CD4-positive, alpha-beta T cell treated with Interleukin-2 at 100 ng/mL for 4 hours (primary cell): ENCODE measurements at regions not wholly inside any gene's neighbourhood (a gene's known extent, or its start where the extent isn't known, plus 50 kb on each side); places are given as distances from the start of the nearest gene placed in this dataset.
"Not testable (repeated sequence)": the region's sequence is repeated elsewhere in the genome, so short reads cannot be mapped to it uniquely, and the experiment has no call there.

Experiments used
- DNase-seq: peaks from one replicate; pipeline ENCODE4 v3.0.0-alpha.2; 2020; ENCODE audit warnings: low spot score

GRCh38 chr21:10366210-10366609, 155.2 kb upstream of the TPTE start:
- not testable (repeated sequence) for DNase-seq

DNA sequence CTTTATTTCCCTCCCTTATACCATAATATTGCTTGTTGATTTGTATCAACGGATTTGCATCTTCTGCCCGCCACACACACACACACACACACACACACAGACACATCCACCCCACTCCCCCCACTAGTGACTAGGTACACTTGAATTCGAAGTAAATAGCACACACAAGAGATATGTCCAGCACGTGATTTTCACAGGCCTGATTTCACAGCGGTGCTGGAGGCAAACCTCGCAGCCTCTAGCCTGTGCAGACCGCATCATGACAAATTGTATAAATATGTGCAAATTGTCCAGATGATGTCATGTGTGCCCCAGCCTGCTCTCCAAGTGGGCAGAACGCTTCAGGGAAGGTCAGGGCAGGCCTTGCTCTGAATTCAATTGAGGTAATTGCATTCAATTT, 153.8 kb upstream of the TPTE start:
- not testable (repeated sequence) for DNase-seq

DNA sequence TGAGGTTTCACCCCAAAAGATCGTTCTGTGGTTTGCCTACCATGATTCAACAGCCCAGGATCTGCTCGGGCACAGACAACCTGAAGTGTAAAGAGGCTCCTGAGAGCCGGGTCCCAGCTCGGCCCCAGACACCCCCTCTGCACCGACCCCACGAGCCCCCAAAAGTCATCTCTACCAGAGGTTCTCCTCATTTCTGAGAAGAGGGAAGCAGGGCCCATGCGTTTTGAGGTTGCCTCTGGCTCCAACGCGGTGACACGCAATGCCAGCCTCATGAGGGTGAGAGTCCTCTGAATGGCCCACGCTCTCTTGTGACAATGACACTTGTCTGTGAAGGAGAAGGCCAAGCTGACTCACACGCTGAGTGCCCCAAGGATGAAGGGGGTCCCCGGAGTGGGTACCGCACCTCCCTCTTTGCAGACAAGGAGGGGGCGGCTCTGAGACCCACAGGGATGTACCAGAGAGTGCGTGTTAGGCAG, 153.0 kb upstream of the TPTE start:
- DNase-seq: not testable (repeated sequence)

DNA sequence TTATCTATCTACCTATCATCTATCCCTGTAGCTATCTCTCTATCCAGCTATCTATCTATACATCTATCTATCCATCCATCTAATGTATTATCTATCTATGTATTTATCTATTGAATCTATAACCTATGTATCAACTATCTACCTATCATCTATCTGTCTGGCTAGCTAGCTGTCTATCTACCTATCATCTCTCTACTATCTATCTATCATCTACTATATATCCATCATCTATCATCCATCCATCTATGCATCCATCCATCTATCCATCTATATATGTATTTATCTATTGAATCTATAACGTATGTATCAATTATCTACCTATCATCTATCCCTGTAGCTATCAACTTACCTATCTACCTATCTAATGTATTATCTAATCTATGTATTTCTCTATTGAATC, 152.1 kb upstream of the TPTE start:
- not testable (repeated sequence) for DNase-seq

DNA sequence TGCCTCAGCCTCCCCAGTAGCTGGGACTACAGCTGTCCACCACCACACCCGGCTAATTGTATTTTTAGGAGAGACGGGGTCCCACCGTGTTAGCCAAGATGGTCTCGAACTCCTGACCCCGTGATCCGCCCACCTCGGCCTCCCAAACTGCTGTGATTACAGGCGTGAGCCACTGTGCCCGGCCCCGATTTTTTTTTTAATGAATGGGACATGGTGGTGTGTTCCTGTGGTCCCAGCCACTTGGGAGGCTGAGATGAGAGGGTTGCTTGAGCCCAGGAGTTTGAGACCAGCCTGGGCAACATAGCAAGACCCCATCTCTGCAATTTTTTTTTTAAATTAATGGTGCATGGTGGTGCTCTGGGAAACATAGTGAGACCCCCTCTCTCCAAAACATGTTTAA, 143.6 kb upstream of the TPTE start:
- DNase-seq: not testable (repeated sequence)

DNA sequence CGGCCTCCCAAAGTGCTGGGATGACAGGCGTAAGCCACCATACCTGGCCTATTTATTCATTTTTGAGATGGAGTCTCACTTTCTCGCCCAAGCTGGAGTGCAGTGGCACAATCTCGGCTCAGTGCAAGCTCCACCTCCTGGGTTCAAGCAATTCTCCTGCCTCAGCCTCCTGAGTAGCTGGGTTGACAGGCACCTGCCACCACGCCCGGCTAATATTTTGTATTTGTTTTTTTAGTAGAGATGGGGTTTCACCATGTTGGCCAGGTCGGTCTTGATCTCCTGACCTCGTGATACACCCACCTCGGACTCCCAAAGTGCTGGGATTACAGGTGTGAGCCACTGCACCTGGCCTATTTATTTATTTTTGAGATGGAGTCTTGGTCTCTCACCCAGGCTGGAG, 141.6 kb upstream of the TPTE start:
- not testable (repeated sequence) for DNase-seq

GRCh38 chr21:10381687-10382060, 139.7 kb upstream of the TPTE start:
- not testable (repeated sequence) for DNase-seq

DNA sequence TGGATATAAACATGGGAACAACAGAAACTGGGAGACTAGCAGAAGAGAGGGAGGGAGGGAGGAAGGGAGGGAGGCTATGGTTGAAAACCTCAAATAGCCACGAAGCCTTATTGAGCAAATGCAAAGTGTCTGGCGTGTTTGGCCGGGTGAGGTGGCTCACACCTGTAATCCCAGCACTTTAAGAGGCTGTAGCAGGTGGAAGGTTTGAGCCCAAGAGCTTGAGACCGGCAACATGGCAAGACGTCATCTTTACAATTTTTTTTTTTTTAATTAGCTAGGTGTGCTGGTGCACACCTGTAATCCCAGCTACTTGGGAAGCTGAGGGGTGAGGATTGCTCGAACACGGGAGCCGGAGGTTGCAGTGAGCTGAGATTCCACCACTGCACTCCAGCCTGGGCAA, 139.2 kb upstream of the TPTE start:
- DNase-seq: not testable (repeated sequence)

DNA sequence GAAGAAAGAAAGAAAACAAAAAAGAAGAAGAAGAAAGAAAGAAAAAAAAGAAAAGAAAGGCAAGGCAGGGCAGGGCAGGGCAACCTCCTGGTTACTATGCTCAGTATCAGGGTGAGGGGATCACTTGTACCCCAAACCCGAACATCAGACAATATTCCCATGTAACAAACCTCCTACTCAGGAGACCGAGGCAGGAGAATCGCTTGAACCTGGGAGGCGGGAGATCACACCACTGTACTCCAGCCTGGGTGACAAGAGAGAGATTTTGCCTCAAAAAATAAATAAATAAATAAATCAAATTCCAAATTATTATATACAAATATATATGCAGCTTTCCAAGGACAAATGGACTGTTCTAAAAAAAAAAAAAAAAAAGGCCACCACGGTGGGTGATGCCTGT, 138.8 kb upstream of the TPTE start:
- not testable (repeated sequence) for DNase-seq

DNA sequence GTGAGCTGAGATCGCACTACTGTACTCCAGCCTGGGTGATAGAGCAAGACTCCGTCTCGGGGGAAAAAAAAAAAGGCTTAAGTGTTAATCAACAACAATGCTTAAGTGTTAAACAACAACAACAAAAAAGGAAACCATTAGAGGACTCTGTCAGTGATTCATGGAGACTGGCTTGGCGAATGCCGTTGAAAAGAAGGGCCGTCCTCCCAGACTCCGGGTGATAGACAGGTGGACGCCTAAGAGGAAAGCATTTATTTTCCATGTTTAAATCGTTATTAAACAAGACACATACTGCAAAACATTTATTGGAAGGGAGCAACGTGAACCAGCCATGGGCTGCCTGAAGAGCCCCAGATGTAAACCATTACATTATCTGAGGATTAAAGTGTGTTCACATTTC, 137.8 kb upstream of the TPTE start:
- DNase-seq: not testable (repeated sequence)

DNA sequence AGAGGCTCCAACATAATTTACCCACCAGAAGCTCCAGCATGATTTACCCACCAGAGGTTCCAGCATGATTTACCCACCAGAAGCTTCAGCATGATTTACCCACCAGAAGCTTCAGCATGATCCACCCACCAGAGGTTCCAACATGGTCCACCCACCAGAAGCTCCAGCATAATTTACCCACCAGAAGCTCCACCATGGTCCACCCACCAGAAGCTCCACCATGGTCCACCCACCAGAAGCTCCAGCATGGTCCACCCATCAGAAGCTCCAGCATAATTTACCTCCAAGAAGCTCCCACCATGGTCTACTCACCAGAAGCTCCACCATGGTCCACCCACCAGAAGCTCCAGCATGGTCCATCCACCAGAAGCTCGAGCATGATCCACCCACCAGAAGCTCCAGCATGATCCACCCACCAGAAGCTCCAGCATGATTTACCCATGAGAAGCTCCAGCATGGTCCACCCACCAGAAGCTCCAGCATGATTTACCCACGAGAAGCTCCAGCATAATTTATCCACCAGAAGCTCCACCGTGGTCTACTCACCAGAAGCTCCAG, 137.0 kb upstream of the TPTE start:
- not testable (repeated sequence) for DNase-seq

DNA sequence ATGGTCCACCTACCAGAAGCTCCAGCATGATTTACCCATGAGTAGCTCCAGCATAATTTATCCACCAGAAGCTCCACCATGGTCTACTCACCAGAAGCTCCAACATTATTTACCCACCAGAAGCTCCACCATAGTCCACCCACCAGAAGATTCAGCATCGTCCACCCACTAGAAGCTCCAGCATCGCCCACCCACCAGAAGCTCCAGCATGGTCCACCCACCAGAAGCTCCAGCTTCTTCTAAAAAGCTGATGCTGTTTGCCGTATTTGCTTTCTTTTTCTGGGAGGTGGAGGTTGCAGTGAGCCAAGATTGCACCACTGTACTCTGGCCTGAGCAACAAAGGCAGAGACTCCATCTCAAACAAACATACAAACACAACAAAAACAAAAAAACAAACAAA, 136.2 kb upstream of the TPTE start:
- not testable (repeated sequence) for DNase-seq

DNA sequence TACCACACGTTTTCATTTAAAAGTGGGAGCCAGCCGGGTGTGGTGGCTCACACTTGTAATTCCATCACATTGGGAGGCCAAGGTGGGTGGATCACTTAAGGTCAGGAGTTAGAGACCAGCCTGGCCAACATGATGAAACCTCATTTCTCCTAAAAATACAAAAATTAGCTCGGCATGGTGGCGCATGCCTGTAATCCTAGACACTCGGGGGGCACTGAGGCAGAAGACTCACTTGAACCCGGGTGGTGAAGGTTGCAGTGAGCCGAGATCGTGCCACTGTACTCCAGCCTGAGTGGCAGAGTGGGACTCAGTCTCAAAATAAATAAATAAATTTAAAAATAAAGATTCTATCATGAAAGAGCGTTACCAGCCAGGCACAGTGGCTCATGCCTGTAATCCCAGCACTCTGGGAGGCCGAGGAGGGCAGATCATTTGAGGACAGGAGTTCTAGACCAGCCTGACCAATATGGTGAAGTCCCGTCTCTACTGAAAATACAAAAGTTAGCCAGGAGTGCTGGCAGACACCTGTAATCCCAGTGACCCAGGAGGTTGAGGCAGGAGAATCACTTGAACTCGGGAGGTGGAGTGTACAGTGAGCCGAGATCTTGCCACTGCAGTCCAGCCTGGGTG, 135.4 kb upstream of the TPTE start:
- DNase-seq: not testable (repeated sequence)

- not testable (repeated sequence) for DNase-seq
Measured at GRCh38 chr21:10387692-10388450, 133.5 kb upstream of the TPTE start.

GRCh38 chr21:10388625-10389024, 132.8 kb upstream of the TPTE start:
- not testable (repeated sequence) for DNase-seq

GRCh38 chr21:10392301-10392700, 129.1 kb upstream of the TPTE start:
- DNase-seq: not testable (repeated sequence)

- DNase-seq: not testable (repeated sequence)
Measured at GRCh38 chr21:10395963-10396362, 125.4 kb upstream of the TPTE start.

GRCh38 chr21:10397495-10397915, 123.9 kb upstream of the TPTE start:
- DNase-seq: not testable (repeated sequence)

DNA sequence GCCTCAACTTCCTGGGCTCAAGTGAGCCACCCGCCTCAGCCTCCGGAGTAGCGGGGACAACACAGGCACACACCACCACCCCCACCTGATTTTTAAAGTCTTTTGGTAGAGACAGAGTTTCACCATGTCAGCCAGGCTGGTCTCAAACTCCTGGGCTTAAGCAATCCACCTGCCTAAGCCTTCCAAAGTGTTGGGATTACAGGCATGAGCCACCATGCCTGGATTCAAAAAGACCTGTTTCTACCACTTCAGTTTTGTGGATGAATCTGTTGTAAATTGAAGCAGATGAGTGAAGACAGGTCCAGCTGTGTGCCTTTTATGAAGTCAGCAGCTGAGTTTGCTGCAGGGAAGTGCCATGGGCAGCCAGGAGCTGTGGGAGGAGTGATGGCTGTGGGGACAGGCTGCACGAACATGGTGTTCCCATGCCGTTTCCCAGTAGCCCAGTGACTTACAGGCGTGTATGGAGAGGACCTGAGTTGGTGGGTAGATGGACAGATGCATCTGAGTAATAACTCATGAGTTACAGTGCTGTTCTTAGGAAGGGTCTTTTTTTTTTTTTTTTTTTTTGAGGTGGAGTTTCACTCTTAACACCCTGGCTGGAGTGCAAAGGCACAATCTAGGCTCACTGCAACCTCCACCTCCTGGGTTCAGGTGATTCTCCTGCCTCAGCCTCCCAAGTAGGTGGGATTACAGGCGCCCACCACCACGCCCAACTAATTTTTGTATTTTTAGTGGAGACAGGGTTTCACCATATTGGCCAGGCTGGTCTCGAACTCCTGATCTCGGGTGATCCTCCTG, 122.5 kb upstream of the TPTE start:
- DNase-seq: not testable (repeated sequence)

- not testable (repeated sequence) for DNase-seq
Measured at GRCh38 chr21:10400622-10401361, 120.6 kb upstream of the TPTE start.

DNA sequence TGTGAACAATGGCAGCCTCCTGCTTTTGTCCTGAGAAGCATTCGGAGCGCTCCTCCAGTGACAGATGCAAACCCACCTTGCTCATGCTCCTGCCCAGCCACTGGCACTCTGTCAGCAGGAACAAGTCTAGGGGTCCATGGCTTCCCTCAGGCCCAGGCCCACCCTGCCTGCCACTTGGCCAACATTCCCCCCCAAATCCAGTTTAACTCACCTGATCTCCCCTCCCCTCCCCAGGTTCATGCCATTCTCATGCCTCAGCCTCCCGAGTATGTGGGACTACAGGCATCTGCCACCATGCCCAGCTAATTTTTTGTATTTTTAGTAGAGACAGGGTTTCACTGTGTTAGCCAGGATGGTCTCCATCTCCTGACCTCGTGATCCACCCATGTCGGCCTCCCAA, 118.9 kb upstream of the TPTE start:
- not testable (repeated sequence) for DNase-seq
